ENCODE measurements at regions not wholly inside any gene's neighbourhood (a gene's known extent, or its start where the extent isn't known, plus 50 kb on each side); places are given as distances from the start of the nearest gene placed in this dataset.
"Not testable (repeated sequence)": the region's sequence is repeated elsewhere in the genome, so short reads cannot be mapped to it uniquely, and the experiment has no call there.

DNA sequence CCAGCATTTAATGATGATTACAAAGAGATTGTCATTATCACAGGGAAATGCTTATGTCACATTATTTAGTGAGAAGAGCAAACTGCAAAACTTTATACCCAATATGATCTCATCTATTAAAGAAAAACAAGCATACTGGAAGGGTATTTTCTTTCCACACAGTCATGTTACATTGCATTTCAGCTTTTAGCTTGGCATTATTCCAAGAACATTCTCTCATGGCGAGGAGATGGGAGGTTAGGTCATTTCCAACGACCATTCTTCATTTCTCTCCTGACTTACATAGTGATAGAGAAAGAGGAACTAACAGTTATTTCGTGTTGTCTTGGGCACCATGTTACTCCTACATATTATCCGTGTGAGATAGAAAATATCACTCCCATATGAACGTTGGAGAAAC lies 309.4 kb upstream of the XYLT1 start:
- no peak for DNase-seq

DNA sequence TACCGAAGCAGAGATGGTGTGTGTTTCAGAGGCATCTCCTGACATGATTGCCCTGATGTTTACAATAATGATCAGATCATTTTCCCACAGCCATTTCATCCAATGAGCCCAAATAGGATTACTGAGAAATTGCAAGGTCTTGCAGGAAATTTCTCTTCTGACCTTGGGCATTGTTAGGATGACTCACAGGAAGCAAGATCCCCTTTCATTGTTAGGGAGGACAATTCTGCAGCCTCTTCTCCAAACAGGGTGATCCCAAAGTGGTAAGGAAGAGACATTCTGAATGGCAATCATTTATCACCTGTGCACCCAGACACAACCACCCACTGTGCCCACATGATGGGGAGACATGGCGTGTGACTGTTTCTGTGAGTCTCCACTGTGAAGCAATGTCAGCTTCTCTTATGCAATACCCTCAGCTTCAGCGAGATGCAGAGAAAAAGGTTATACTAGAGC lies 306.7 kb upstream of the XYLT1 start:
- DNase-seq, result no peak

GRCh38 chr16:17776888-17777287 lies 306.1 kb upstream of the XYLT1 start:
- no peak for DNase-seq

DNA sequence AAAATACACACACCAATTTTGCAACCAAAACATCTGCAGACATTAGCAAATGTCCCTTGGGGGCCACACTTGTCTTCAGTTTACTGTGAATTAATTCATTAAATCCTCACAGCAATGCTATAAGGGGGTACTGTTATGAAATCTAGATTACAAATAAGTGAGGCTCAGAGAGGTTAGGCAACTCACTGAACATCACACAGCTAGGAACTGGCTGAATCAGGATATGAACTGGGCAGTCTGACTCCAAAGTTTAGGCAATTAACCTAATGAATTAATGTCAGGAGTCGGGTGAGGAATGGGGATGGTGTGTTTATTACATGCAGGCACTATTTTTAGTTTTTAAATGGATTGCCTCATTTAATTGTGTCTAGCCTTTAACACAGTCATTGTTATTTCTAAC lies 305.7 kb upstream of the XYLT1 start:
- no peak for DNase-seq

- DNase-seq, result no peak
These were observed 304.3 kb upstream of the XYLT1 start for GRCh38 chr16:17775061-17775460.

GRCh38 chr16:17773698-17774101 lies 302.9 kb upstream of the XYLT1 start:
- DNase-seq, result no peak

DNA sequence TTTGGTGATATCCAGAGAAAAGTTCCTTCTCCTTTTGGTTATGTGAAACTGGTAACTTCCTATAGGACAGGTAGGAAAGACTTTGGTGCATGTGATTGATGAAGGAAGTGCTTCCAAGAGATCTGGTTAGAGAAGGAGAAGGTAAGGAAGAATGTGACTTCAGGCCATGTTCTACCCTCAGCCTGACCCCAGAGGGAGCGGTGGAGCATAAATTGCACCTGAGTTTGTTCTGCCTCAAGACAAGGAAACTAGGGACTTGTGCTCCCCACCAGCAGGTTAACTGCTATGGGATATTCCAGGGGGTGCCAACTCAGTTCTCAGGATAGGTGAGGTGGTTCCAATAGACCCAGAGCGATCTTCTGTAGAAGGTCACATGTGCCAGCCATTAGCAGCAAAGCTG lies 299.3 kb upstream of the XYLT1 start:
- no peak for DNase-seq

DNA sequence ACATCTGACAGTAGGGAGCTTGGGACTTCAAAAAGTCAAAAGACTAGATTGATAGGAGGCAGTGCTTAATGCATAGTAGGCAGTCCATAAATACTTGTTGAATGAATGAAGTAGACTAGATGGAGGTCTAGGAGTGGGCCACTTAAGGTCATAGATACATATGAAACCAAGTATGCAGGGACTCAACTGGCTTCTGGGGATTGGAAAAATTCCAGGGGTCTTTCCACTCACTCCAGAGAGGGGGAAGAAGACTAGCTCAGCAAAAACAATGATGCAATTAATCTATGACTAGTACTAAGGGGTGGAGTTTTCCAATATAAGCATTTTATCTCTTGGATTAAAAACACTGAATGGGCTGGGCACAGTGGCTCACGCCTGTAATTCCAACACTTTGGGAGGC lies 298.3 kb upstream of the XYLT1 start:
- DNase-seq, result no peak

DNA sequence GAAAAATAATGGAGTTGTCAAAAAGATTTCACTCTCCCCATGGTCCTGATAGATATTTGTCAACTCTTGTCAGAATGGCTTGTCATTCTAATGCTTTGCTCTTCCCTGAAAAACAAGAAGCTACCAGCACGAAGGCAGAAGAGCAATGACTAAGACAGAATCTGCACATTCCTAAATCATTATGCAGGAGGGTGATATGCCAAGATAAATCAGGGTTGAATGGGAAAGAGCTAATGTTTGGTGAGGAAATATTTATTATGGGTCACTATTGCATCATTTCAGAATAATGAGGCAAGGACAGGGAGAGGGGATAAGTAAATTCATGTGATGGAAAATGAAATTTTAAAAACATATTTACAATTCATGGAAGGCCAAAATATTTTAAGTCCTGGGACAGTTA lies 297.5 kb upstream of the XYLT1 start:
- DNase-seq, result no peak

GRCh38 chr16:17766012-17766411 lies 295.3 kb upstream of the XYLT1 start:
- DNase-seq, result no peak

DNA sequence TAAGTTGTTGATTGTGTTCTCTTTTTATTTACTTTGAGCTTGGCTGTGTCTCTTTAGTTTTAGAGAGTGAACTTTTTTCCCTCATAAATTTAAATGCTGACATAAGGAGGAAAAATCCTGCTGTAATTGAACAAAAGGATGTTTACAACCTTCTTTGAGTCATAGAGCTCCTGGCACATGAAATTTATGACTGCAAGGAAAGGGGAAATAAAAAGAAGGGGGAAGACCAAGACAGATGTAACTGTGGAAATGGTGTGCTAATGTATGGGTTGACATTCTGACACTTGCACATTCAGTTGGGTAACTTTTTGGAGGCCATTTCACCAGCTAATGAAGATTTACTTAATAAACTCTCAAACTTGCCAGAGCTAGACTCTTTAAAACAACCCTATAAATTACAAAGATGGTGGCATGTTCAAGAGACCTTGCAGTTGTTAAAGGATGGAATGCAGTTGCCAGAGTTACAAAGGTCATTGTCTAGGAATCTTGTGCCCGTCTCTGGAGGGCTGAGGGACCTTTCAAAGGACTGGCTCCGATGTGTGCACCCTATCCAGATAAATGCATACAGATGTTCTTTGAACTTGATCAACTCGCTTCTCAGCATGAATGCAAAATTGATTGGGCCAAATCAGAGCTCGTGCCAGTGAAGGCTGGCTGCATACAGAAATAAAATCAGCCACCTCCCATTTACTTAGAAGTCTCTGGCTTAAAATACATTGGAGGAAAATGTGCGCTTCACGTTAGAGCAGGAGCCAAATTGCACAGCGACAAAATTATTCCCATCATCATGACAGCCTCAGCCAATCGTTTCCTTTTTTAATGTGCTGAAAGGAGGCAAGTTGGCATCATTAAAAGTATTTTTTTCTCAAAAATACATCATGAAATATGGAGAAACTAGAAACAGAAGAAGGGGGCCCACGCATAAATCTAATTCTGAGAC lies 289.0 kb upstream of the XYLT1 start:
- no peak for DNase-seq

DNA sequence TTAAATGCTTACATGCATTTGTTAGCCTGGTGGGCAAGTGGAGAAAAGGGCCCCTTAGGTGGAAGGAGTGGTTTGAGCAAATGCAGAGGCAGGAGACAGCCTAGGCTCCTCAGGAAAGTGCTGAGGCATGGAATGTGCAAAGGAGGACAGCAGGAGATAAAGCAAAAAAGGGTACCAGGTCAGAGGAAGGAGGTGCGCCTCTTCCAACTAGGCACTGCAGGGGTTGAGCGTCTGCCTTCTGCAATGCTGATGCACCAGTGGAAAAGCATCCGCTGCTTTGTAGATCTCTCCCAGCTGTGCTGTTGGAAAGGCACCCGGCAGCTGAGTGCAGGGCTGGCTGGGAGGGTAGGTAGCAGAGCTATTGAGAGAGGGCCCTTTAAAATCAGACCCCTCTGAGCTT lies 287.0 kb upstream of the XYLT1 start:
- DNase-seq, result no peak

DNA sequence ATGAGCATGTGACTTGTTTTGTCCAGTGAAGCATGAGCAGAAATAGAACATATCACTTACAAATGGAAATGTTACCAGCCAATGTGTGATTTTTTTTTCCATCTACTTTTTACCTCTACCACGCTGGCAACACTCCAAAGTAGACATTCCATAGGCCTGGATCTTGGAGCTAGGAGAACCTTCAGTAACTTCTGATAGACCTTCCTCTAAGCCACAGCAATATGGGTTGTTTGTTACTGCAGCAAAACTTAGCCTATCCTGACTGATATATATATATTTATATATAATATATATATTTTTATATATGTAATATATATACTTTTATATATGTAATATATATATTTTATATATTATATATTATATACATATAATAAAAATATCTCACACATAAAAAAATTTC lies 284.4 kb upstream of the XYLT1 start:
- DNase-seq, result no peak

DNA sequence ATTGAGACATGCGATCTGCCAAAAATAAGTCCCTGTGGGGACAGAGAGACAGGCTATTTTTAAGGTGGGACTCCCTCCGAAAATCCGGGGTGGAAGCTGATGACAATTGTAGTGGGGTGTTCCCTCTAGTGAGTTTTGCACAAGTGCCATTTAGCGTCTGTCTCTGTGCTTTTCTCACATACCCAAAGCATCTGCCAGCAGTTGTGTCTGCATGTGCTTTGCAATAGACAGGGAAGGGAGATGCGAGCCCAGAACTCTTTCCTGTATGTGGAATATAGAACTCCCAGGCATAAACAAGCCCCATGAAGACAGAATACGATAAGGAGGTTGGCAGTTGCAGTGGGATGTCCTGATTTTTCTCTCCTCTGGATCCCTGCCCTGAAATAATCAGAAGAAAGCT lies 282.7 kb upstream of the XYLT1 start:
- no peak for DNase-seq

DNA sequence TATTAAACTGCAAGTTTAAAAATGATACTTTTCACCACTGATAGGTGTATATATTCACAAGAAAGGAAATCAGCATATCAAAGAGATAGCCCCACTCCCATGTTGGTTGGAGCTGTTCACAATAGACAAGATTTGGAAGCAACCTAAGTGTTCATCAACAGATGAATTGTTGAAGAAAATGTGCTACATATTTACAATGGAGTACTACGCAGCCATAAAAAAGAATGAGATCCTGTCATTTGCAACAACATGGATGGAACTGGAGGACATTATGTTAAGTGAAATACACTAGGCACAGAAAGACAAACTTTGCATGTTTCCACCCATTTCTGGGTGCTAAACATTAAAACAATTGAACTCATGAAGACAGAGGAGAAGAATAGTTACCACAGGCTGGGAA lies 278.9 kb upstream of the XYLT1 start:
- no peak for DNase-seq

DNA sequence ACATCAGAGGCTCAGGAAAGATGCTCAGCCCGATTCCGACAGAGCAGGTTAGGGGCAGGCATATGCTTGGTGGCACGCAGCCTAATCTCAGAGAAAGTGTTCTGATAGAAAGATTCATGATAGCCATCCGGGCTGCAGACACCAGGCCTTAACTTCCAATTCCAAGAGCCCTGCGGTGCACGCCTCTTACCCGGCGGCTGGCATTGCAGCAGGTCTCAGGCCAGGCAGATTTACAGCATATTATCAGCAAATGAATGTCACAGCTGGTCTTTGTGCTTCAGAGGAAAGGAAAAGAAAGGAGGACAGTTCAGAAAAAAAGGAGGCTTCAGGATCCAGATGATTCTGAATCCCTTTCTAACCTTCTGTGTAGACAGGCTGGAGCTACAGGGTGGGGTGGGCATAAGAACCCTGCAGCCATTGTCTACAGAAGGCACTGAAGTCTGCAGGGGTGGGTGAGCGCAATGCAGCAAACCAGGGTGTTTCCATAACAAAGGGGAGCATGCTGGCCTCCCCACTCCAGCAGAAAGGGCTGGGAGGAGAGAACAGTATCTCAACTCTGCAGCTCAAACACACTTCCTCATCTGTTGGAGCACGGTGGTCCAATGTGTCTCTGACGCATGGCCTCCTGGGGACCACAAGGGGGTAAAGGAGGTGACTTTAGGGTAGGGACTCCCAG lies 277.4 kb upstream of the XYLT1 start:
- no peak for DNase-seq

GRCh38 chr16:17747081-17747756 lies 276.5 kb upstream of the XYLT1 start:
- DNase-seq, result no peak

DNA sequence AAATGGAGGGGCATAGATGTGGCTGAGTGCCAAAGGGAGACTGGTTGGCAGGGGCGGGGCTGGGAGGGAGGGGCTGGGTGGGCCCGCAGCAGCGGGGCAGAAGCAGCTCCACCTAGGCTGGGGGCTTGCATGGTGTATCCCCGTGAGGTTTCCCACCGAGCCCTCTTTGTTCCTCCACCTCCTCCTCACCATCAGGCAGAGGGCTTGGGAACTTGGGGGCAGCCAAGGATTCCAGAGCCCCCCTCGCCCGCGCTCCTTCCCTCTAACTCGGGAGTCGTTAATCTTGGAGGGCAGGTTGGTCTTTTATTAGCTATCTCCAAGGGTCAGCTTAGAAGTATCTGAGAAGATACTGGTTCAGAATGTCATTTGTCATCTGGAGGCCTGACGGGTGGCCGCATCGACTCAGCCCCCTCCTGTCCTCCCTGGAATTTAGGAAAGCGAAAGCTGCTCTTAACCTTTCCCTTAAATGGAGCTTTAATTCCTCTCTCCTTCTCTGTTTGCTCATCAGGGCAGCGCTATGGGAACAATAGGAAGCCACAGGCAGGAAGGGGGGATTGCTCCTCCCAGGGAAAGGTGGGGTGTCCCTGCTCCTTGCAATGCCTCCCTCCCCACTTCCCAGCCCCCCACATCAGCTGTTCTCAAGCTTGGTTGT lies 274.3 kb upstream of the XYLT1 start:
- no peak for DNase-seq

DNA sequence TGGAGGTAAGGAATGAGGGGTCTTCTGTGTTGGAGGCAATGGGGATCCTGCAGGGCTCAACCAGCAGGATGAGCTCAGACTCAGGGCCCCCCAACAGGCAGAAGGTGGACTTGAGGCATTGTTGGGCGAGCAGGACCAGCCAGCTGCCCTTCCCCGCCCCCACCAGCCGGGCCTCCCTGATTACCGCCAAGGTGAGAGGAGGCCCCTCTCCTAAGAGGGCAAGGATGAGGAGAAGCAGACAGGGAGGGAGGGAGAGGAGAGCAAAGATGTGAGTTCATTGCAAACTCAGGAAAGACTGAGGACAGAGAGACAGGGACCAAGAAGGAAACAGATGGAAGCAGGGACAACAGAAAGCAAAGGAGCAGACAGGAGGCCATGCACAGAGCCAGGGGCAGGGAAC lies 272.8 kb upstream of the XYLT1 start:
- no peak for DNase-seq

DNA sequence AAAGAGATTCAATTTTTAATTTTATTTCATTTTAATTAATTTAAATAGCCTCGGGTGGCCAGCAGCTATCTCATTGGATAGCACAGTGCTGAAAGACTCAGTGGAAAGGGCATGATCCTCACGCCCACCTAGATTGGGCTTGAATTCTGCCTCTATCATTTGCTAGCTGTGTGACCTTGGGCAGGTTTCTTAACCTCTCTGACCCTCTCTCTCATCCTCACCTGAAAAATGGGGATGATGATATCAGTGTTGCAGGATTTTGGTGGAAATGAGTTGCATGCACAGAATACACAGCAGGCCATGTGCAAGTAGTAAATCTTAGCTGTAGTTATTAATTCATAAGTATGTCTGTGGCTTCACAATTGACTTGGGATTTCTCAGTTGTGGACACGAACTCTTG lies 272.4 kb upstream of the XYLT1 start:
- no peak for DNase-seq

DNA sequence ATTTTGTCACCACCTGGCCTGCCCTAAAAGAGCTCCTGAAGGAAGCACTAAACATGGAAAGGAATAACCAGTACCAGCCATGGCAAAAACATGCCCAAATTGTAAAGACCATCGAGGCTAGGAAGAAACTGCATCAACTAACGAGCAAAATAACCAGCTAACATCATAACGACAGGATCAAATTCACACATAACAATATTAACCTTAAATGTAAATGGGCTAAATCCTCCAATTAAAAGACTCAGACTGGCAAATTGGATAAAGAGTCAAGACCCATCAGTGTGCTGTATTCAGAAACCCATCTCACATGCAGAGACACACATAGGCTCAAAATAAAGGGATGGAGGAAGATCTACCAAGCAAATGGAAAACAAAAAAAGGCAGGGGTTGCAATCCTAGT lies 264.3 kb upstream of the XYLT1 start:
- not testable (repeated sequence) for DNase-seq

GRCh38 chr16:17729820-17730219 lies 259.1 kb upstream of the XYLT1 start:
- no peak for DNase-seq

GRCh38 chr16:17728196-17728595 lies 257.4 kb upstream of the XYLT1 start:
- DNase-seq, result no peak
